ENCODE measurements at regions not wholly inside any gene's neighbourhood (a gene's known extent, or its start where the extent isn't known, plus 50 kb on each side); places are given as distances from the start of the nearest gene placed in this dataset.

GRCh38 chr21:28358702-28359101 lies 634.0 kb downstream of the LTN1 start:
- TF ChIP-seq, protein P1, sequence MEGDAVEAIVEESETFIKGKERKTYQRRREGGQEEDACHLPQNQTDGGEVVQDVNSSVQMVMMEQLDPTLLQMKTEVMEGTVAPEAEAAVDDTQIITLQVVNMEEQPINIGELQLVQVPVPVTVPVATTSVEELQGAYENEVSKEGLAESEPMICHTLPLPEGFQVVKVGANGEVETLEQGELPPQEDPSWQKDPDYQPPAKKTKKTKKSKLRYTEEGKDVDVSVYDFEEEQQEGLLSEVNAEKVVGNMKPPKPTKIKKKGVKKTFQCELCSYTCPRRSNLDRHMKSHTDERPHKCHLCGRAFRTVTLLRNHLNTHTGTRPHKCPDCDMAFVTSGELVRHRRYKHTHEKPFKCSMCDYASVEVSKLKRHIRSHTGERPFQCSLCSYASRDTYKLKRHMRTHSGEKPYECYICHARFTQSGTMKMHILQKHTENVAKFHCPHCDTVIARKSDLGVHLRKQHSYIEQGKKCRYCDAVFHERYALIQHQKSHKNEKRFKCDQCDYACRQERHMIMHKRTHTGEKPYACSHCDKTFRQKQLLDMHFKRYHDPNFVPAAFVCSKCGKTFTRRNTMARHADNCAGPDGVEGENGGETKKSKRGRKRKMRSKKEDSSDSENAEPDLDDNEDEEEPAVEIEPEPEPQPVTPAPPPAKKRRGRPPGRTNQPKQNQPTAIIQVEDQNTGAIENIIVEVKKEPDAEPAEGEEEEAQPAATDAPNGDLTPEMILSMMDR (IDR thresholded peaks at IDR 0.05) = no peak
- TF ChIP-seq POLR2A (IDR thresholded peaks at IDR 0.05) = no peak
